ENCODE measurements at regions not wholly inside any gene's neighbourhood (a gene's known extent, or its start where the extent isn't known, plus 50 kb on each side); places are given as distances from the start of the nearest gene placed in this dataset.

DNA sequence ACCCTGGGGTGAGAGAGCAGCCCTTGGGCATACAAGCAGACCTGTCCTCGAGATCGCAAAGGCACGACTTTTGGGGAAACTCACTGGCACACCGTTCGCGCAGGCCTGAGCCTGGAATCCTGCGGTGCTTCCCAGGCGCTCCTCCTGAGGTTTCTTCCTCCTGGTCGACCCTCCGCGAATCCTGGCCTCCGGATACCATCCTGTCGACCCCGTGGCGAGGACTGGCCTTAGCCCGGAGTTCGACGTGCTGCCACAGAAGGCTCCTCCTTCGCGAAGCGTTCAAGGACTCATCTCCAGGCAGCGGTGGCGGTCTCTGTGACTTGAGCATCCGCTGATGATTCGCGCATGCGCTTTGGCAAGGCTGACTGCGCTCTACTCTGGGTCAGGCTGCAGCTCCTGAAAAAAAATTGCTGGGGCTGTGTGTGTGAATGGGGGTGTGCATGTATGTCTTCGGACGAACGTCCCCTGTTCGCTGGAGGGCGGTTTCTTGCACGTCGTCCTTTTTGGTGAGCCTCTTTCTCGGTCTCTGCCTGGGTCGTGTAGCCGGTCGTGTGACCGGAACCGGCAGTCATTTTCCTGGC lies 64.4 kb upstream of the ZNF527 start:
- TF ChIP-seq, protein P1, sequence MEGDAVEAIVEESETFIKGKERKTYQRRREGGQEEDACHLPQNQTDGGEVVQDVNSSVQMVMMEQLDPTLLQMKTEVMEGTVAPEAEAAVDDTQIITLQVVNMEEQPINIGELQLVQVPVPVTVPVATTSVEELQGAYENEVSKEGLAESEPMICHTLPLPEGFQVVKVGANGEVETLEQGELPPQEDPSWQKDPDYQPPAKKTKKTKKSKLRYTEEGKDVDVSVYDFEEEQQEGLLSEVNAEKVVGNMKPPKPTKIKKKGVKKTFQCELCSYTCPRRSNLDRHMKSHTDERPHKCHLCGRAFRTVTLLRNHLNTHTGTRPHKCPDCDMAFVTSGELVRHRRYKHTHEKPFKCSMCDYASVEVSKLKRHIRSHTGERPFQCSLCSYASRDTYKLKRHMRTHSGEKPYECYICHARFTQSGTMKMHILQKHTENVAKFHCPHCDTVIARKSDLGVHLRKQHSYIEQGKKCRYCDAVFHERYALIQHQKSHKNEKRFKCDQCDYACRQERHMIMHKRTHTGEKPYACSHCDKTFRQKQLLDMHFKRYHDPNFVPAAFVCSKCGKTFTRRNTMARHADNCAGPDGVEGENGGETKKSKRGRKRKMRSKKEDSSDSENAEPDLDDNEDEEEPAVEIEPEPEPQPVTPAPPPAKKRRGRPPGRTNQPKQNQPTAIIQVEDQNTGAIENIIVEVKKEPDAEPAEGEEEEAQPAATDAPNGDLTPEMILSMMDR (IDR thresholded peaks at IDR 0.05), result no peak
- TF ChIP-seq POLR2A (IDR thresholded peaks at IDR 0.05), result no peak
